ENCODE measurements at regions not wholly inside any gene's neighbourhood (a gene's known extent, or its start where the extent isn't known, plus 50 kb on each side); places are given as distances from the start of the nearest gene placed in this dataset.

- no peak overlapping the region for H3K4me3 ChIP-seq (replicated peaks; ENCODE audit: insufficient read depth, low read length)
- no peak for TF ChIP-seq REST (IDR thresholded peaks at IDR 0.05; ENCODE audit: insufficient replicate concordance, low read depth)
- no peak for TF ChIP-seq POLR2AphosphoS5 (IDR thresholded peaks at IDR 0.05; ENCODE audit: low read depth)
- TF ChIP-seq CTCF (IDR thresholded peaks at IDR 0.05; ENCODE audit: insufficient read depth, low read length): no peak
- TF ChIP-seq SPI1 (IDR thresholded peaks at IDR 0.05; ENCODE audit: borderline replicate concordance, low read depth): no peak
- TF ChIP-seq GABPA (IDR thresholded peaks at IDR 0.05; ENCODE audit: low read depth): no peak
- DNase-seq (ENCODE audit: low read depth in 1 of 2, low spot score in 1 of 2): no peak
- no peaks in the 10 kb centered on the region for H3K27me3 ChIP-seq (ENCODE audit: insufficient read depth, poor library complexity, severe bottlenecking)
- H3K27ac ChIP-seq (replicated peaks): no peak overlapping the region
These were observed 300.5 kb downstream of the KLF6 start for GRCh38 chr10:3484306-3485056.

GRCh38 chr10:3482200-3482993, 302.6 kb downstream of the KLF6 start:
- TF ChIP-seq REST (IDR thresholded peaks at IDR 0.05; ENCODE audit: insufficient replicate concordance, low read depth) (no peak), CTCF (IDR thresholded peaks at IDR 0.05; ENCODE audit: insufficient read depth, low read length) (no peak), POLR2AphosphoS5 (IDR thresholded peaks at IDR 0.05; ENCODE audit: low read depth) (no peak), SPI1 (IDR thresholded peaks at IDR 0.05; ENCODE audit: borderline replicate concordance, low read depth) (no peak), GABPA (IDR thresholded peaks at IDR 0.05; ENCODE audit: low read depth) (no peak)
- H3K27ac ChIP-seq (replicated peaks): no peak overlapping the region
- no peaks in the 10 kb centered on the region for H3K27me3 ChIP-seq (ENCODE audit: insufficient read depth, poor library complexity, severe bottlenecking)
- H3K4me3 ChIP-seq (replicated peaks; ENCODE audit: insufficient read depth, low read length): no peak overlapping the region
- no peak for DNase-seq (ENCODE audit: low read depth in 1 of 2, low spot score in 1 of 2)

GRCh38 chr10:3481496-3481895, 303.5 kb downstream of the KLF6 start:
- Histone ChIP-seq H3K27me3 (ENCODE audit: insufficient read depth, poor library complexity, severe bottlenecking) (no peaks in the 10 kb centered on the region), H3K27ac (replicated peaks) (no peak overlapping the region), H3K4me3 (replicated peaks; ENCODE audit: insufficient read depth, low read length) (no peak overlapping the region)
- TF ChIP-seq GABPA (IDR thresholded peaks at IDR 0.05; ENCODE audit: low read depth) (no peak), CTCF (IDR thresholded peaks at IDR 0.05; ENCODE audit: insufficient read depth, low read length) (no peak), REST (IDR thresholded peaks at IDR 0.05; ENCODE audit: insufficient replicate concordance, low read depth) (no peak), POLR2AphosphoS5 (IDR thresholded peaks at IDR 0.05; ENCODE audit: low read depth) (no peak), SPI1 (IDR thresholded peaks at IDR 0.05; ENCODE audit: borderline replicate concordance, low read depth) (no peak)
- no peak for DNase-seq (ENCODE audit: low read depth in 1 of 2, low spot score in 1 of 2)
